ENCODE measurements at regions not wholly inside any gene's neighbourhood (a gene's known extent, or its start where the extent isn't known, plus 50 kb on each side); places are given as distances from the start of the nearest gene placed in this dataset.

DNA sequence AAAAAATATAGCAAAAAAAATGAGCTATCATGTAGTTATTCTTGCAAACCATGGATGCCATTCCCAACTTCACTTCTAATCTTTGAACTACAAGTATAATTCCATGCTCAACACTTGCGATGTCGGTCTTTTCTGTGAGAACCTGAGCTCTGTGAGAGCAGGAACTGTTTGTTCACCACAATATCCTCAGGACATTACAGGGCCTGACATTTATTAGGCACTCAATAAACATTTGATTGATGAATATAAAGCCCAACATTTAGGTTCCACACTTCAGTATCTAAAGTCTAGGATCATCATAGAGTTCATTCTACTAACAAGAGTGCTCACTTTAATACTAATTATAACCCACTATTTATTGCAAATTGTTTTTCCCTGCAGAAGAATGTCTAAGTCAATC lies 211.6 kb upstream of the FAM241A start (continued):
- TF ChIP-seq, protein P1, sequence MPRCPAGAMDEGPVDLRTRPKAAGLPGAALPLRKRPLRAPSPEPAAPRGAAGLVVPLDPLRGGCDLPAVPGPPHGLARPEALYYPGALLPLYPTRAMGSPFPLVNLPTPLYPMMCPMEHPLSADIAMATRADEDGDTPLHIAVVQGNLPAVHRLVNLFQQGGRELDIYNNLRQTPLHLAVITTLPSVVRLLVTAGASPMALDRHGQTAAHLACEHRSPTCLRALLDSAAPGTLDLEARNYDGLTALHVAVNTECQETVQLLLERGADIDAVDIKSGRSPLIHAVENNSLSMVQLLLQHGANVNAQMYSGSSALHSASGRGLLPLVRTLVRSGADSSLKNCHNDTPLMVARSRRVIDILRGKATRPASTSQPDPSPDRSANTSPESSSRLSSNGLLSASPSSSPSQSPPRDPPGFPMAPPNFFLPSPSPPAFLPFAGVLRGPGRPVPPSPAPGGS (IDR thresholded peaks at IDR 0.05; ENCODE audit: borderline replicate concordance, insufficient read depth, low read depth, low read length, poor library complexity, severe bottlenecking), result no peak
- no peak for TF ChIP-seq ZNF24 (IDR thresholded peaks at IDR 0.05)
- TF ChIP-seq CREM (IDR thresholded peaks at IDR 0.05; ENCODE audit: low read depth), result no peak

DNA sequence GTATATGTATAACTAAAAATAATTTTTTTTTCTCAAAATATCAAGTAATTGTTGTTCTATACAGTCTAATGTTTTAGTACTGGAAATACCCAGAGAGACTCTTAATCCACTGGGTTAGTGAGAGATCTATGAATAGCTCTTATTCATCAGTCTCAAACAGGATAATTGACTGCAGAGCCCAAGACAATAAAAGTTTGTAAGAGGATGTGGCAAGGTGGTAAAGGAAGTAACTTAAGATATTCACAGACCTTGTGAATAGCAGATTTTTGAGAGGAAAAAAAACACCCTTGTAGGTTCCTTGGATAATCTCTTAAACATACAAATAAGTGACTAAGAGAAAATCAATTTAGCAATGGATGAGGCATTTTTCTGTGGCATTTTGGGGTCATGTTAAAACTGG lies 210.9 kb upstream of the FAM241A start:
- CTCF ChIA-PET, result interaction anchor here (1.2 to 3.1 kb wide), 3 partner anchors 11 to 97 kb away, joined by 4 to 11 read pairs (median 7); no protein-coding TSS in a partner anchor
- Histone ChIP-seq H3K4me1 (ENCODE audit: control insufficient read depth, insufficient read depth, low read length) (peaks cover 2% of the 10 kb centered on the region; the same call in 1 of the 2 replicates), H3K9me3 (replicated peaks; ENCODE audit: control insufficient read depth, insufficient read depth, low read length) (no peaks in the 10 kb centered on the region), H3K27me3 (replicated peaks in 1 of 2; ENCODE audit: control insufficient read depth in 2 of 2, insufficient read depth in 2 of 2, low read length in 1 of 2) (no peaks in the 10 kb centered on the region), H3K4me2 (ENCODE audit: control insufficient read depth, insufficient read depth) (no peak overlapping the region), H3K79me2 (ENCODE audit: control insufficient read depth, insufficient read depth, low read length) (no peaks in the 10 kb centered on the region), H4K20me1 (ENCODE audit: control insufficient read depth, insufficient read depth) (no peaks in the 10 kb centered on the region), H3K27ac (ENCODE audit: control insufficient read depth, insufficient read depth) (no peak overlapping the region), H3K4me3 (no peak overlapping the region), H3K9ac (ENCODE audit: control insufficient read depth, insufficient read depth, low read length) (no peak overlapping the region), H3K36me3 (ENCODE audit: control insufficient read depth in 2 of 2, insufficient read depth in 2 of 2, low read length in 1 of 2) (no peaks in the 10 kb centered on the region), H2AFZ (ENCODE audit: control insufficient read depth, low read depth, low read length) (no peak overlapping the region)
- SMC1A ChIA-PET (ENCODE audit: uncharacterized antibody, unreplicated experiment), result interaction anchor here (1.0 to 2.7 kb wide), 4 partner anchors 11 to 300 kb away, joined by 3 to 7 read pairs (median 4); no protein-coding TSS in a partner anchor
- in situ Hi-C loops (cut with MboI), result no loop called here
- POLR2A ChIA-PET, result no interaction called here
- FAIRE-seq (no peak), ATAC-seq (no peak), DNase-seq (ENCODE audit: low read depth, low spot score) (no peak)
- BruUV-seq (replicated peaks), result no TSS peak
- RAD21 ChIA-PET (ENCODE audit: unreplicated experiment), result interaction anchor here (0.8 to 1.2 kb wide), 5 partner anchors 10 to 293 kb away, joined by 3 to 6 read pairs (median 3); no protein-coding TSS in a partner anchor
- intact Hi-C loops (cut with micrococcal nuclease; ENCODE audit: unreplicated experiment), result no loop called here
- TF ChIP-seq, protein P2, sequence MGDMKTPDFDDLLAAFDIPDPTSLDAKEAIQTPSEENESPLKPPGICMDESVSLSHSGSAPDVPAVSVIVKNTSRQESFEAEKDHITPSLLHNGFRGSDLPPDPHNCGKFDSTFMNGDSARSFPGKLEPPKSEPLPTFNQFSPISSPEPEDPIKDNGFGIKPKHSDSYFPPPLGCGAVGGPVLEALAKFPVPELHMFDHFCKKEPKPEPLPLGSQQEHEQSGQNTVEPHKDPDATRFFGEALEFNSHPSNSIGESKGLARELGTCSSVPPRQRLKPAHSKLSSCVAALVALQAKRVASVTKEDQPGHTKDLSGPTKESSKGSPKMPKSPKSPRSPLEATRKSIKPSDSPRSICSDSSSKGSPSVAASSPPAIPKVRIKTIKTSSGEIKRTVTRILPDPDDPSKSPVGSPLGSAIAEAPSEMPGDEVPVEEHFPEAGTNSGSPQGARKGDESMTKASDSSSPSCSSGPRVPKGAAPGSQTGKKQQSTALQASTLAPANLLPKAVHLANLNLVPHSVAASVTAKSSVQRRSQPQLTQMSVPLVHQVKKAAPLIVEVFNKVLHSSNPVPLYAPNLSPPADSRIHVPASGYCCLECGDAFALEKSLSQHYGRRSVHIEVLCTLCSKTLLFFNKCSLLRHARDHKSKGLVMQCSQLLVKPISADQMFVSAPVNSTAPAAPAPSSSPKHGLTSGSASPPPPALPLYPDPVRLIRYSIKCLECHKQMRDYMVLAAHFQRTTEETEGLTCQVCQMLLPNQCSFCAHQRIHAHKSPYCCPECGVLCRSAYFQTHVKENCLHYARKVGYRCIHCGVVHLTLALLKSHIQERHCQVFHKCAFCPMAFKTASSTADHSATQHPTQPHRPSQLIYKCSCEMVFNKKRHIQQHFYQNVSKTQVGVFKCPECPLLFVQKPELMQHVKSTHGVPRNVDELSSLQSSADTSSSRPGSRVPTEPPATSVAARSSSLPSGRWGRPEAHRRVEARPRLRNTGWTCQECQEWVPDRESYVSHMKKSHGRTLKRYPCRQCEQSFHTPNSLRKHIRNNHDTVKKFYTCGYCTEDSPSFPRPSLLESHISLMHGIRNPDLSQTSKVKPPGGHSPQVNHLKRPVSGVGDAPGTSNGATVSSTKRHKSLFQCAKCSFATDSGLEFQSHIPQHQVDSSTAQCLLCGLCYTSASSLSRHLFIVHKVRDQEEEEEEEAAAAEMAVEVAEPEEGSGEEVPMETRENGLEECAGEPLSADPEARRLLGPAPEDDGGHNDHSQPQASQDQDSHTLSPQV (IDR thresholded peaks at IDR 0.05), result no peak
- no peak for TF ChIP-seq MYC (IDR thresholded peaks at IDR 0.05; ENCODE audit: insufficient read depth, insufficient read length, insufficient replicate concordance, low read length, severe bottlenecking)
- TF ChIP-seq, protein P1 (IDR thresholded peaks at IDR 0.05; ENCODE audit: borderline replicate concordance, insufficient read depth, low read depth, low read length, poor library complexity, severe bottlenecking), result no peak
- TF ChIP-seq, protein P3, sequence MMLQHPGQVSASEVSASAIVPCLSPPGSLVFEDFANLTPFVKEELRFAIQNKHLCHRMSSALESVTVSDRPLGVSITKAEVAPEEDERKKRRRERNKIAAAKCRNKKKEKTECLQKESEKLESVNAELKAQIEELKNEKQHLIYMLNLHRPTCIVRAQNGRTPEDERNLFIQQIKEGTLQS (IDR thresholded peaks at IDR 0.05; ENCODE audit: borderline replicate concordance, extremely low read depth, low read depth, low read length), result no peak
- TF ChIP-seq PAX8 (IDR thresholded peaks at IDR 0.05), result no peak
- no peak for TF ChIP-seq ZBED1 (IDR thresholded peaks at IDR 0.05; ENCODE audit: borderline replicate concordance)
- no peak for TF ChIP-seq NFXL1 (IDR thresholded peaks at IDR 0.05; ENCODE audit: borderline replicate concordance)
- TF ChIP-seq KAT2A (conservative IDR thresholded peaks at IDR 0.05; ENCODE audit: control insufficient read depth, low read depth, low read length), result no peak
